ENCODE measurements at regions not wholly inside any gene's neighbourhood (a gene's known extent, or its start where the extent isn't known, plus 50 kb on each side); places are given as distances from the start of the nearest gene placed in this dataset.
"Not testable (repeated sequence)": the region's sequence is repeated elsewhere in the genome, so short reads cannot be mapped to it uniquely, and the experiment has no call there.

- not testable (repeated sequence) for DNase-seq
Measured at GRCh38 chr22:38375784-38376183, 58.6 kb upstream of the CSNK1E start.

DNA sequence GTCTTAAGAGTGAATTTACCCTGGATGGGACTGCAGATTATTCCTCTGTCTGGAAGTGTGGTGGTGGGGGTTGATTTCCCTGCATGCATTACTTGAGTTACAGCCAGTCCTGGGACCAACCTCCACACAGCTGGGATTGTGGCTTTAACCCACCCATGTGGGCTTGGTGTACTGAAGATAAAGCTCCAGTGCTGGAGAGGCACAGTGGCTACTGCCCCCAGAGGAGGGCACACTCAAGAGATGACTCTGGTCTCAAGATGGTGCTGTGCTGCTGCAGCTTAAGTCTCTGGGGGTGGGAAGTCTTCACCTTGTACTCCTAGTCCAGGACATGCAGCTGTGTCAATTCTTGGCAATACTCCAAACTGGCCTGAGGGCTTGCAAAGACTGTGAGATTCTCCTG, 57.8 kb upstream of the CSNK1E start:
- DNase-seq = not testable (repeated sequence)

DNA sequence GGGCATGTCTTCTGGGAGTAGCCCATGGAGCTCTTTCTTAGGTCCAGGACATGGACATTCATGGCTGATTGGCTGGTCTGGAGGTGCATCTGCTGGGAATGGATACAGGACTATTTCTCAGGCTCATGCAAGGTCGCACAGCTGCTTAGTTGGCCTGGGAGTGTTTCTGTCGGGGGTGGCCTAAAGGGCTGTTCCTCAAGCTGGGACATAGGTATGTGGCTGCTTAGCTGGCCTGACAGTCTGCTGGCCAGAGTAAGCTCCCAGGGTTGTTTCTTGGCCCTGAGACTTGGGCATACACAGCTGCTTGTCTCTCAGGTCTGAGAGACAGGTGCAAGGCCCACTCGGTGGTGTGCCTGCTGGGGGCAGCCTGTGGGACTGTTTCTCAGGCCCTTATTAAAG, 57.2 kb upstream of the CSNK1E start:
- DNase-seq = not testable (repeated sequence)

- DNase-seq = not testable (repeated sequence)
Measured at GRCh38 chr22:38373783-38374432, 56.7 kb upstream of the CSNK1E start.

DNA sequence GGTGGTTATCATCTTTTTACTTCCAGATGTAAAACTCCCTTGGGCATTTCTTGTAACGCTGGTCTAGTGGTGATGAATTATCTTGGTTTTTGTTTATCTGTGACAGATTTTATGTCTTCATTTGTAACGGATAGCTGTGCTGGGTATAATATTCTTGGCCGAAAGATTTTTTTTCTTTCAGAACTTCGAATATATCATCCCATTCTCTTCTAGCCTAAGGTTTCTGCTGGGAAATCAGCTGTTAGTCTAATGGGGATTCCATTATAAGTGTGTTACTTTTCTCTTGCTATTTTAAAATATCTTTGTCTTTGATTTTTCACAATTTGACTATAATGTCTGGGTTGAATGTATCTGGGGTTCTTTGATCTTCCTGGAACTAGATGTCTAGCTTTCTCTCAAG, 55.4 kb upstream of the CSNK1E start:
- DNase-seq = not testable (repeated sequence)

DNA sequence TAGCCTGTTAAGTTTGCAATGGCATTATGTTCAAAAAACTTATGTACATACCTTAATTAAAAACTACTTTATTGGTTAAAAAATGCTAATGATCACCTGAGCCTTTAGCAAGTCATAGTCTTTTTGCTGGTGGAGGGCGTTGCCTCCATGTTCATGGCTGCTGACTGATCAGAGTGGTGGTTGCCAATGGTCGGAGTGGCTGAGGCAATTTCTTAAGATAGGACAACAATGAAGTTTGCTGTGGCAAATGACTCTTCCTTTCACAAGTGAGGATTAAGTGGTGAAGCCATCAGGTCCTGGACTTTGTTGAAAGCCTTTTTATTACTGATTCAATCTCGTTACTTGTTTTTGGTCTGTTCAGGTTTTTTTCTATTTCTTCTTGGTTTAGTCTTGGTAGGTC, 53.3 kb upstream of the CSNK1E start:
- not testable (repeated sequence) for DNase-seq

DNA sequence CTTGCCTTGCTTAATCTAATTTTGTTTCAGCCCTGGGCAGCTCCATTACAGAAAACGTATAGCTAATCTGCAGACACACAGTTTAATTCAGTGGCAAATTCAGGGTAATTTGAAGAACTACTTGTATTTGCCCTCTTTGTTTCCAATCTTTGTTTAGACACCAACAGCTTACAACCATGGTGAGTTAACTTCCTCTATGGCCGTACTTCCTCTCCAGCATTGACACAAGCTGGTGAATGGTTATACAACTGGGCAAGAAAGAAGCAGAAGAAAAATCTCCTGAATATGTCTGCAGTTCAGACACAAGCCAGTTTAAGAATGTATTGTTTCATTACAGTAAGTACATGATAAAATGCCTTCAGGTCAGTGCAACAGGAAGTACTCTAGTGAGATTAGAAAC, 51.9 kb upstream of the CSNK1E start:
- DNase-seq = peak in 1 of 2 experiments; percentile 21
